Gastrocnemius medialis (tissue), 4 donors: ENCODE measurements at regions not wholly inside any gene's neighbourhood (a gene's known extent, or its start where the extent isn't known, plus 50 kb on each side); places are given as distances from the start of the nearest gene placed in this dataset.
"Not testable (repeated sequence)": the region's sequence is repeated elsewhere in the genome, so short reads cannot be mapped to it uniquely, and the experiment has no call there.

Experiments used
- ATAC-seq, 2 donors: fragments of 150-250 bp; one replicate each; pipeline ENCODE4 v1.9.1; 2016
- DNase-seq, 2 donors: peaks; one replicate each; pipeline ENCODE4 v3.0.0-alpha.2; 2019
- H3K27ac ChIP-seq, 4 donors: fragments of 200-600 bp; sonication (generic); 1 replicate in 1 of 4; 2 replicates in 3 of 4; pipeline ENCODE4 v1.5.1; 2016 to 2018; ENCODE audit warnings: mild to moderate bottlenecking in 2 of 4, moderate library complexity in 1 of 4
- H3K27me3 ChIP-seq, 3 donors: fragments of 200-600 bp; sonication (generic) in 2 of 3; 1 replicate in 1 of 3; 2 replicates in 2 of 3; pipeline versions ENCODE4 v1.5.1 to v1.6.0; 2016 to 2019; ENCODE audit warnings: mild to moderate bottlenecking in 1 of 3, moderate library complexity in 1 of 3
- H3K36me3 ChIP-seq, 2 donors: fragments of 200-600 bp; sonication (generic) in 1 of 2; one replicate each; pipeline ENCODE4 v1.5.1; 2017 to 2018
- H3K4me1 ChIP-seq, 2 donors: fragments of 200-600 bp; sonication (generic) in 1 of 2; one replicate each; pipeline ENCODE4 v1.5.1; 2016 to 2017; ENCODE audit warnings: mild to moderate bottlenecking in 2 of 2
- H3K4me3 ChIP-seq, 4 donors: fragments of 200-600 bp; sonication (generic) in 3 of 4; 1 replicate in 1 of 4; 2 replicates in 3 of 4; pipeline ENCODE4 v1.5.1; 2016 to 2019; ENCODE audit warnings: mild to moderate bottlenecking in 2 of 4
- H3K9me3 ChIP-seq, 3 donors: fragments of 200-600 bp; sonication (generic) in 2 of 3; 1 replicate in 1 of 3; 2 replicates in 2 of 3; pipeline ENCODE4 v1.5.1; 2016 to 2019
- POLR2A ChIP-seq, 2 donors: fragments of 450-650 bp; IDR thresholded peaks; one replicate each; pipeline ENCODE4 v1.6.1; 2017; ENCODE audit warnings: antibody characterized with exemption in 2 of 2, mild to moderate bottlenecking in 2 of 2, moderate library complexity in 2 of 2
- in situ Hi-C, 4 donors: fragments of 200-750 bp; cut with MboI; loops; one replicate each; pipeline versions ENCODE4 v1.15.0 to v1.8.0; 2017; ENCODE audit warnings: low sequenced_read_pairs in 4 of 4
- intact Hi-C: fragments of 100-400 bp; cut with DNase I; formaldehyde crosslinking; loops from one replicate; pipeline ENCODE4 v1.15.1; 2023; ENCODE audit warnings: low total_unique reads
- TF ChIP-seq, protein P1 (sequence below), 5 experiments: fragments of 450-650 bp in 3 of 5; fragments of 200-600 bp in 2 of 5; sonication (generic) in 2 of 5; IDR thresholded peaks in 4 of 5; conservative IDR thresholded peaks in 1 of 5; 1 replicate in 4 of 5; 2 replicates in 1 of 5; pipeline ENCODE4 v1.5.1; 2016 to 2019; ENCODE audit warnings: antibody characterized with exemption in 5 of 5, mild to moderate bottlenecking in 3 of 5, moderate library complexity in 3 of 5

DNA sequence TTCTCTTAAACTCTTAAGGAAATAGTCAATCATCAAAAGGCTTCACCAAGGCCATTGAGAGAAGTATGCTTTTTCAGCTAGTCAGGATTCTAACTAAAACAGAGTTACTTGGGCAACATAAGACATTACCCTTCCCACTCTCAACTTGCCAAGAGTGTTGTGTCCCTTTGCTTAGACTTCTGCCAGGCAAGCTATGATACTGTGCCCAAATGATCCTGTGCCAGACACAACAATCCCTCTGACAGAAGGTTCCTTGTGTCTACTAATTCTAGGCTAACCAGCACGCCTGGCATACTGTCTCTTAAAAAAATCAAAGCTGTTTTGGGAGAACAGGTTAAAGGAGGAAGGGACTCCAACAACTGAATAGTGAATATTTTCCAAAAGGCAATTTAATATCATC is 750.6 kb downstream of the CDY1 start:
- H3K4me1 ChIP-seq, H3K36me3 ChIP-seq, H3K4me3 ChIP-seq, H3K27me3 ChIP-seq, H3K9me3 ChIP-seq, intact Hi-C loops, DNase-seq, in situ Hi-C loops, H3K27ac ChIP-seq: not testable (repeated sequence)
- ATAC-seq, result peak in 1 of 2 donors; percentile 36

DNA sequence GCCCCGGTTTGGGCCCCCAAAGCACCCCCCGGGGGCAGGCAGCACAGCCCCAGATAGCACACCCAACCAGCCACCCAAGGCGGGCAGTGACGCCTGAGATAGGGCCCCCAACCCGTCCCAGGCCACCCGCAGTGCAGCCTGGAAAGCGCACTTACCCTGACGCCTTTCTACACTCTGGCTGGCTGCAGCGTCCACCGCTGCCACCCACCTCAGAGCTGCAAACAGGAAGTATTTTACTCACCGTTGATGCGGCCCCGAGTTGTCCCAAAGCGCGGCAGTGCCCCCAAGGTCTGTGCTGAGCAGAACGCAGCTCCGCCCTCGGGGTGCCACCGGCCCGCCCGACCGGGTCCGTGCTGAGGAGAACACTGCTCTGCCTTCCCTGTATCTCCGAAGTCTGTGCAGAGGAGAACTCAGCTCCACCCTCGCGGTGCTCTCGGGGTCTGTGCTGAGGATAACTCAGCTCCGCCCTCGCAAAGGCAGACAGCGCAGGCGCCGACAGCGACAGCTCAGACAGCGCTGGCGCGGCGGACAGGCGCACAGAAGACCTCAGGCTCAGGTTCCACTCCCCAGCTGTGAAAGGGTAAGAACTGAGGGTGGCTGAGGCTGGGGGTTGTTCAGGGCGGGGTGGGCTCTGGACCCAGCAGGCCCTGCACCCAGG is 786.9 kb downstream of the CDY1 start:
- Histone ChIP-seq H3K27me3 (no peaks in the 10 kb centered on the region), H3K4me3 (no peak overlapping the region), H3K27ac (no peak overlapping the region), H3K9me3 (no peaks in the 10 kb centered on the region), H3K4me1 (no peaks in the 10 kb centered on the region), H3K36me3 (no peaks in the 10 kb centered on the region)
- no peak for DNase-seq
- in situ Hi-C loops, result no loop called here
- TF ChIP-seq, protein P1, sequence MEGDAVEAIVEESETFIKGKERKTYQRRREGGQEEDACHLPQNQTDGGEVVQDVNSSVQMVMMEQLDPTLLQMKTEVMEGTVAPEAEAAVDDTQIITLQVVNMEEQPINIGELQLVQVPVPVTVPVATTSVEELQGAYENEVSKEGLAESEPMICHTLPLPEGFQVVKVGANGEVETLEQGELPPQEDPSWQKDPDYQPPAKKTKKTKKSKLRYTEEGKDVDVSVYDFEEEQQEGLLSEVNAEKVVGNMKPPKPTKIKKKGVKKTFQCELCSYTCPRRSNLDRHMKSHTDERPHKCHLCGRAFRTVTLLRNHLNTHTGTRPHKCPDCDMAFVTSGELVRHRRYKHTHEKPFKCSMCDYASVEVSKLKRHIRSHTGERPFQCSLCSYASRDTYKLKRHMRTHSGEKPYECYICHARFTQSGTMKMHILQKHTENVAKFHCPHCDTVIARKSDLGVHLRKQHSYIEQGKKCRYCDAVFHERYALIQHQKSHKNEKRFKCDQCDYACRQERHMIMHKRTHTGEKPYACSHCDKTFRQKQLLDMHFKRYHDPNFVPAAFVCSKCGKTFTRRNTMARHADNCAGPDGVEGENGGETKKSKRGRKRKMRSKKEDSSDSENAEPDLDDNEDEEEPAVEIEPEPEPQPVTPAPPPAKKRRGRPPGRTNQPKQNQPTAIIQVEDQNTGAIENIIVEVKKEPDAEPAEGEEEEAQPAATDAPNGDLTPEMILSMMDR (IDR thresholded peaks at IDR 0.05 in 4 of 5, conservative IDR thresholded peaks at IDR 0.05 in 1 of 5), result no peak
- no peak for TF ChIP-seq POLR2A (IDR thresholded peaks at IDR 0.05)
- intact Hi-C loops, result no loop called here
- ATAC-seq, result no peak

DNA sequence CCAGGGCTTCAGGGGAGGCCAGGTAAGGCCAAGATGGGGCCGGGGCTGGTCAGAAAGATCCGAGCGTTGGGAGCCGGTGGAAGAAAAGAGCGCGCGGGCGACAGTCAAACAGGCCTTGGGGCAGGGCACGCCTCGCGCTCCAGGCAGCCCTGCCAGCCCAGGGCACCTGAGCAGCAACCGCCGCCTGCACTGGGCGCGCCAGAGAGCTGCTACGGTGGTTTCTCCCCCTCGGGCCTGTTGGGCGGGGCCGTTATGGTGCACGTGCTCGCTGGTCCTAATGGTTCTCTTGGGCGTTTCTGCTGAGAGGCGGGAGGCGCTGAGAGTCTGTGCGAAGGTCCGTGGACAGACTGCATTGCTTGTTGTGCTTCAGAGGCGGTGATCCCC is 787.4 kb downstream of the CDY1 start:
- ATAC-seq (no peak), DNase-seq (no peak)
- Histone ChIP-seq H3K4me3 (no peak overlapping the region), H3K27ac (no peak overlapping the region), H3K4me1 (no peaks in the 10 kb centered on the region), H3K27me3 (no peaks in the 10 kb centered on the region), H3K9me3 (no peaks in the 10 kb centered on the region), H3K36me3 (no peaks in the 10 kb centered on the region)
- intact Hi-C loops, result no loop called here
- in situ Hi-C loops, result no loop called here
- TF ChIP-seq POLR2A (IDR thresholded peaks at IDR 0.05), result no peak
- TF ChIP-seq, protein P1 (IDR thresholded peaks at IDR 0.05 in 4 of 5, conservative IDR thresholded peaks at IDR 0.05 in 1 of 5), result no peak
